ENCODE measurements at regions not wholly inside any gene's neighbourhood (a gene's known extent, or its start where the extent isn't known, plus 50 kb on each side); places are given as distances from the start of the nearest gene placed in this dataset.
A peak's percentile ranks its signal among the peaks of the same experiment; 100 is the strongest.

DNA sequence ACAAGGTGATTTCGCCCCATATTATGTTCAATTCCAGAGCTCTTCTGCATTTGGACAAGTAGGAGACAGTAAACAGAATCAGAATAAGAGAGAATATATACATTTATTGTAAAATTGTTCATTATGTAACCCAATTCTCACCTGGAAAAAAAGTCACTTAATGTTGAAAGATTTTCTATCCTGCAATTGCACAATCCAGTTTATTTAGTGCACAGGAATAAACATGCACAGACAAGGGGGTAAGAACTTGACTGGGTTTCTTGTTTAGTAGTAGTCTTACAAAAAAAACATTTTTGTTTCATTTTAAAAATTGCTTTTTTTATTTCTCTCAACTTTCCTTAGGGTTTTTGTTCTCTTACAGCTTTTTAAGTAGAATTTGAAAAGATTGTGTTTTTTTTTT lies 126.6 kb downstream of the SAMD9 start (continued):
- TF ChIP-seq, protein P1, sequence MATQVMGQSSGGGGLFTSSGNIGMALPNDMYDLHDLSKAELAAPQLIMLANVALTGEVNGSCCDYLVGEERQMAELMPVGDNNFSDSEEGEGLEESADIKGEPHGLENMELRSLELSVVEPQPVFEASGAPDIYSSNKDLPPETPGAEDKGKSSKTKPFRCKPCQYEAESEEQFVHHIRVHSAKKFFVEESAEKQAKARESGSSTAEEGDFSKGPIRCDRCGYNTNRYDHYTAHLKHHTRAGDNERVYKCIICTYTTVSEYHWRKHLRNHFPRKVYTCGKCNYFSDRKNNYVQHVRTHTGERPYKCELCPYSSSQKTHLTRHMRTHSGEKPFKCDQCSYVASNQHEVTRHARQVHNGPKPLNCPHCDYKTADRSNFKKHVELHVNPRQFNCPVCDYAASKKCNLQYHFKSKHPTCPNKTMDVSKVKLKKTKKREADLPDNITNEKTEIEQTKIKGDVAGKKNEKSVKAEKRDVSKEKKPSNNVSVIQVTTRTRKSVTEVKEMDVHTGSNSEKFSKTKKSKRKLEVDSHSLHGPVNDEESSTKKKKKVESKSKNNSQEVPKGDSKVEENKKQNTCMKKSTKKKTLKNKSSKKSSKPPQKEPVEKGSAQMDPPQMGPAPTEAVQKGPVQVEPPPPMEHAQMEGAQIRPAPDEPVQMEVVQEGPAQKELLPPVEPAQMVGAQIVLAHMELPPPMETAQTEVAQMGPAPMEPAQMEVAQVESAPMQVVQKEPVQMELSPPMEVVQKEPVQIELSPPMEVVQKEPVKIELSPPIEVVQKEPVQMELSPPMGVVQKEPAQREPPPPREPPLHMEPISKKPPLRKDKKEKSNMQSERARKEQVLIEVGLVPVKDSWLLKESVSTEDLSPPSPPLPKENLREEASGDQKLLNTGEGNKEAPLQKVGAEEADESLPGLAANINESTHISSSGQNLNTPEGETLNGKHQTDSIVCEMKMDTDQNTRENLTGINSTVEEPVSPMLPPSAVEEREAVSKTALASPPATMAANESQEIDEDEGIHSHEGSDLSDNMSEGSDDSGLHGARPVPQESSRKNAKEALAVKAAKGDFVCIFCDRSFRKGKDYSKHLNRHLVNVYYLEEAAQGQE (IDR thresholded peaks at IDR 0.05; ENCODE audit: low read depth, low read length), result no peak

DNA sequence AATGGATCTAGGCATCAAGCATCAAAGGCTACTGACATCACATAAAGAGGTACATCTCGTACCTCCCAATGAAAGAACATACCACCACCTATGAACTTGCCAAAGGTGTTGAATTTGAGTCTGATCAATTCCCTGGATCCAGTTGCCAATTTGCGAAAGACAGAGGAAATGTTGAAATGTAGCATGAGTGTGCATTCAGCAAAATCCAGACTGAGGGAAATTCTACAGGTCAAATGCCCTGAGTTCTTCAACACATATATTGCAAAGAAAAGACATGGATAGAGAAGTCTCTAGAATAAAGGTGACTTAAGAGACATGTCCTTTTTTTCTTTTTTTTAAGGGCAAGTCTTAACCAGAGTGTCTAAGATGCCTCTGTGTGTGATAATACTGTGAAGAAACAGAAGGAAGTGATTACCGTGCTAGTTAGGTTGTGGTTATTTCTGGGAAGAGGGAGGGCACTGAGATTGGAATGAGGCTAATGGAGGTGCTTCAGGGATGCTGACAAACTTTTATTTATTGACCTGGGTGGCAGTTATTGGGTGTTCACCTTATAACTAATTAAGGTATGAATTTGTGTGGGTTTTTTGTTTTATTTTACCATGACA lies 128.7 kb downstream of the SAMD9 start:
- H3K4me2 ChIP-seq, result no peak overlapping the region
- H3F3A ChIP-seq (replicated peaks; ENCODE audit: insufficient read depth), result no peaks in the 10 kb centered on the region
- H2AFZ ChIP-seq (ENCODE audit: low read depth), result no peak overlapping the region
- H3K79me2 ChIP-seq (ENCODE audit: insufficient read depth), result no peaks in the 10 kb centered on the region
- no peak for DNase-seq
- no peaks in the 10 kb centered on the region for H3K9me3 ChIP-seq
- peaks cover 0 to 12% of the 10 kb centered on the region in 2 experiments; a peak in 2 of 4 replicates for H3K4me1 ChIP-seq (ENCODE audit: control insufficient read depth in 1 of 2, insufficient read depth in 2 of 2, low read depth in 1 of 2, low read length in 1 of 2)
- H3K9ac ChIP-seq, result no peak overlapping the region
- CTCF ChIA-PET, result interaction anchor here (0.8 to 2.3 kb wide), 3 partner anchors 16 to 57 kb away, joined by 3 to 5 read pairs (median 5); no protein-coding TSS in a partner anchor
- H3K27me3 ChIP-seq (ENCODE audit: insufficient read depth), result no peaks in the 10 kb centered on the region
- no peaks in the 10 kb centered on the region for H3K9me2 ChIP-seq
- H4K20me1 ChIP-seq (ENCODE audit: insufficient read depth), result no peaks in the 10 kb centered on the region
- H3K27ac ChIP-seq (ENCODE audit: low read depth in 2 of 2, low read length in 1 of 2), result peak overlapping the region in 1 of 2 experiments; percentile 51; a peak in 1 of 4 replicates
- 83% methylated on average over 3 of the region's 3 CpGs for WGBS (ENCODE audit: low lambda C conversion rate)
- H3K4me3 ChIP-seq (ENCODE audit: low read depth in 2 of 2, low read length in 1 of 2), result no peak overlapping the region
- POLR2A ChIA-PET, result no interaction called here
- H3K36me3 ChIP-seq (replicated peaks in 1 of 2; ENCODE audit: control insufficient read depth in 1 of 2, insufficient read depth in 2 of 2, low read length in 1 of 2), result no peaks in the 10 kb centered on the region
- TF ChIP-seq GATA2 (CRISPR knock-in tag; IDR thresholded peaks at IDR 0.05) (no peak), MEF2A (IDR thresholded peaks at IDR 0.05; ENCODE audit: borderline replicate concordance, low read depth) (no peak), EZH2phosphoT487 (IDR thresholded peaks at IDR 0.05; ENCODE audit: borderline replicate concordance, low read depth) (no peak), TAF1 (IDR thresholded peaks at IDR 0.05; ENCODE audit: borderline replicate concordance, low read depth, low read length) (no peak), RFX5 (IDR thresholded peaks at IDR 0.05; ENCODE audit: low read length) (no peak), SIN3A (IDR thresholded peaks at IDR 0.05; ENCODE audit: borderline replicate concordance, low read depth, low read length) (no peak), TCF12 (IDR thresholded peaks at IDR 0.05) (no peak), CHD2 (IDR thresholded peaks at IDR 0.05; ENCODE audit: low read length, partially characterized antibody) (no peak), FOSL2 (IDR thresholded peaks at IDR 0.05; ENCODE audit: borderline replicate concordance, low read depth) (no peak), ELF1 (IDR thresholded peaks at IDR 0.05) (no peak), SMC3 (IDR thresholded peaks at IDR 0.05; ENCODE audit: low read depth, low read length) (no peak), GABPA (IDR thresholded peaks at IDR 0.05; ENCODE audit: low read depth) (no peak), JUND (IDR thresholded peaks at IDR 0.05) (no peak), EP300 (IDR thresholded peaks at IDR 0.05; ENCODE audit: borderline replicate concordance in 1 of 2, low read depth in 1 of 2, low read length in 1 of 2) (no peak), MXI1 (IDR thresholded peaks at IDR 0.05; ENCODE audit: low read depth, low read length) (no peak), FOXJ3 (CRISPR knock-in tag; IDR thresholded peaks at IDR 0.05) (no peak), TEAD4 (IDR thresholded peaks at IDR 0.05; ENCODE audit: borderline replicate concordance, insufficient read depth) (no peak)
- TF ChIP-seq, protein P2, sequence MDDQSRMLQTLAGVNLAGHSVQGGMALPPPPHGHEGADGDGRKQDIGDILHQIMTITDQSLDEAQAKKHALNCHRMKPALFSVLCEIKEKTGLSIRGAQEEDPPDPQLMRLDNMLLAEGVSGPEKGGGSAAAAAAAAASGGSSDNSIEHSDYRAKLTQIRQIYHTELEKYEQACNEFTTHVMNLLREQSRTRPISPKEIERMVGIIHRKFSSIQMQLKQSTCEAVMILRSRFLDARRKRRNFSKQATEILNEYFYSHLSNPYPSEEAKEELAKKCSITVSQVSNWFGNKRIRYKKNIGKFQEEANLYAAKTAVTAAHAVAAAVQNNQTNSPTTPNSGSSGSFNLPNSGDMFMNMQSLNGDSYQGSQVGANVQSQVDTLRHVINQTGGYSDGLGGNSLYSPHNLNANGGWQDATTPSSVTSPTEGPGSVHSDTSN (IDR thresholded peaks at IDR 0.05), result no peak
- TF ChIP-seq, protein P3, sequence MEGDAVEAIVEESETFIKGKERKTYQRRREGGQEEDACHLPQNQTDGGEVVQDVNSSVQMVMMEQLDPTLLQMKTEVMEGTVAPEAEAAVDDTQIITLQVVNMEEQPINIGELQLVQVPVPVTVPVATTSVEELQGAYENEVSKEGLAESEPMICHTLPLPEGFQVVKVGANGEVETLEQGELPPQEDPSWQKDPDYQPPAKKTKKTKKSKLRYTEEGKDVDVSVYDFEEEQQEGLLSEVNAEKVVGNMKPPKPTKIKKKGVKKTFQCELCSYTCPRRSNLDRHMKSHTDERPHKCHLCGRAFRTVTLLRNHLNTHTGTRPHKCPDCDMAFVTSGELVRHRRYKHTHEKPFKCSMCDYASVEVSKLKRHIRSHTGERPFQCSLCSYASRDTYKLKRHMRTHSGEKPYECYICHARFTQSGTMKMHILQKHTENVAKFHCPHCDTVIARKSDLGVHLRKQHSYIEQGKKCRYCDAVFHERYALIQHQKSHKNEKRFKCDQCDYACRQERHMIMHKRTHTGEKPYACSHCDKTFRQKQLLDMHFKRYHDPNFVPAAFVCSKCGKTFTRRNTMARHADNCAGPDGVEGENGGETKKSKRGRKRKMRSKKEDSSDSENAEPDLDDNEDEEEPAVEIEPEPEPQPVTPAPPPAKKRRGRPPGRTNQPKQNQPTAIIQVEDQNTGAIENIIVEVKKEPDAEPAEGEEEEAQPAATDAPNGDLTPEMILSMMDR (IDR thresholded peaks at IDR 0.05), result no peak
- TF ChIP-seq, protein P4, sequence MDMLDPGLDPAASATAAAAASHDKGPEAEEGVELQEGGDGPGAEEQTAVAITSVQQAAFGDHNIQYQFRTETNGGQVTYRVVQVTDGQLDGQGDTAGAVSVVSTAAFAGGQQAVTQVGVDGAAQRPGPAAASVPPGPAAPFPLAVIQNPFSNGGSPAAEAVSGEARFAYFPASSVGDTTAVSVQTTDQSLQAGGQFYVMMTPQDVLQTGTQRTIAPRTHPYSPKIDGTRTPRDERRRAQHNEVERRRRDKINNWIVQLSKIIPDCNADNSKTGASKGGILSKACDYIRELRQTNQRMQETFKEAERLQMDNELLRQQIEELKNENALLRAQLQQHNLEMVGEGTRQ (IDR thresholded peaks at IDR 0.05; ENCODE audit: borderline replicate concordance, low read depth, low read length), result no peak

All from SK-N-SH (cell line).